OCI-LY1 (cell line): ENCODE measurements at regions not wholly inside any gene's neighbourhood (a gene's known extent, or its start where the extent isn't known, plus 50 kb on each side); places are given as distances from the start of the nearest gene placed in this dataset.

Experiments used
- H2AFZ ChIP-seq: fragments of 200-600 bp; sonication (generic), shearing (Covaris generic); 2 replicates; pipeline ENCODE4 v1.6.0; 2014; ENCODE audit warnings: antibody characterized with exemption, mild to moderate bottlenecking, low read length
- H3F3A ChIP-seq: fragments of 200-600 bp; sonication (generic), shearing (Covaris generic); 2 replicates; pipeline ENCODE4 v1.6.0; 2014; ENCODE audit warnings: mild to moderate bottlenecking, antibody characterized with exemption, low read length, moderate library complexity; ENCODE audit not compliant: insufficient read depth
- H3K27ac ChIP-seq: fragments of 200-600 bp; sonication (generic); 2 replicates; pipeline ENCODE4 v1.5.1; 2014; ENCODE audit warnings: low read length, mixed run types, mild to moderate bottlenecking, low read depth; ENCODE audit not compliant: poor library complexity, severe bottlenecking
- H3K27me3 ChIP-seq: fragments of 200-600 bp; sonication (generic); 2 replicates; pipeline ENCODE4 v1.6.0; 2014; ENCODE audit warnings: antibody characterized with exemption, mild to moderate bottlenecking, low read length, moderate library complexity; ENCODE audit not compliant: insufficient read depth
- H3K36me3 ChIP-seq: fragments of 200-600 bp; sonication (generic); 2 replicates; pipeline ENCODE4 v1.6.1; 2014; ENCODE audit warnings: mild to moderate bottlenecking, antibody characterized with exemption, low read length, moderate library complexity, mixed read lengths; ENCODE audit not compliant: insufficient read depth
- H3K4me1 ChIP-seq: fragments of 200-600 bp; sonication (generic); 2 replicates; pipeline ENCODE4 v1.5.1; 2014; ENCODE audit warnings: mild to moderate bottlenecking, low read length, moderate library complexity; ENCODE audit not compliant: insufficient read depth, severe bottlenecking
- H3K4me2 ChIP-seq: fragments of 200-600 bp; sonication (generic), shearing (Covaris generic); 2 replicates; pipeline ENCODE4 v1.6.1; 2014; ENCODE audit warnings: low read length
- H3K4me3 ChIP-seq: fragments of 200-600 bp; sonication (generic); 2 replicates; pipeline ENCODE4 v1.5.1; 2014; ENCODE audit warnings: low read length, low read depth, mild to moderate bottlenecking, mixed read lengths; ENCODE audit not compliant: poor library complexity, severe bottlenecking
- H3K79me2 ChIP-seq: fragments of 200-600 bp; shearing (Covaris generic); 2 replicates; pipeline ENCODE4 v1.6.1; 2016; ENCODE audit warnings: mixed run types, low read length, mixed read lengths; ENCODE audit not compliant: insufficient read depth
- H3K9ac ChIP-seq: fragments of 200-600 bp; sonication (generic), shearing (Covaris generic); 2 replicates; pipeline ENCODE4 v1.6.1; 2014; ENCODE audit warnings: mild to moderate bottlenecking, low read length, mixed read lengths
- H3K9me2 ChIP-seq: fragments of 200-600 bp; sonication (generic), shearing (Covaris generic); 2 replicates; pipeline ENCODE4 v1.6.1; 2014; ENCODE audit warnings: low read depth, mild to moderate bottlenecking, low read length, mixed read lengths
- H3K9me3 ChIP-seq: fragments of 200-600 bp; shearing (Covaris generic); 2 replicates; pipeline ENCODE4 v1.6.1; 2014; ENCODE audit warnings: low read length, mixed read lengths
- H4K20me1 ChIP-seq: fragments of 200-600 bp; sonication (generic), shearing (Covaris generic); 2 replicates; pipeline ENCODE4 v1.6.0; 2016; ENCODE audit warnings: mild to moderate bottlenecking, low read length; ENCODE audit not compliant: insufficient read depth
- CTCF ChIP-seq: fragments of 200-600 bp; sonication (generic), shearing (Covaris generic); IDR thresholded peaks from 2 replicates; pipeline ENCODE4 v1.5.1; 2017; ENCODE audit warnings: mild to moderate bottlenecking, antibody characterized with exemption, low read length, moderate library complexity, mixed read lengths
- EZH2 ChIP-seq: fragments of 200-600 bp; sonication (generic), shearing (Covaris generic); IDR thresholded peaks from 2 replicates; pipeline ENCODE4 v1.8.0; 2017; ENCODE audit warnings: borderline replicate concordance, mixed run types, mild to moderate bottlenecking, antibody characterized with exemption, low read length, moderate library complexity, mixed read lengths

DNA sequence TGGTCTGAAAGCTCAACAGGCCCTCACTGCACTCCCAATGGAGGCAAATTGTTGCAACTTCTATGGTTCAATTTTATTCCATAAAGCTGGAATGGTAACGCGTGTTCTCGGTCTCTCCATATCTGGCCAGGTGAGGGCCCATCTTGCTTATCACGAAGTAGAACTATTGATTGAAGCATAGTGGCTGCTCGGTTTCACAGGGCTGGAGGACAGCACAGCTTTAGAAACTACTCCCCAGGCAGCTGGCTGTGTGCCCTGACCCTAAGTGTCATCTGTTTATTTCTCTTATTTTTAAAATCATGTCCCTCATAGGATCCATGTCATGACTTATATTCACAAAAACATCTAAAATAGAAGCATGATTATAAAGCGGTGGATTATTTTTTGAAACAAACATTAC lies 223.4 kb downstream of the NPR3 start:
- no peaks in the 10 kb centered on the region for H3K4me1 ChIP-seq
- no peak for TF ChIP-seq CTCF
- TF ChIP-seq EZH2, result no peak
- no peak overlapping the region for H2AFZ ChIP-seq
- H3K79me2 ChIP-seq, result no peaks in the 10 kb centered on the region
- no peak overlapping the region for H3K27ac ChIP-seq
- no peaks in the 10 kb centered on the region for H3K9me3 ChIP-seq
- H4K20me1 ChIP-seq, result no peaks in the 10 kb centered on the region
- H3K4me3 ChIP-seq, result no peak overlapping the region
- no peak overlapping the region for H3K9ac ChIP-seq
- no peaks in the 10 kb centered on the region for H3K36me3 ChIP-seq
- no peaks in the 10 kb centered on the region for H3K9me2 ChIP-seq
- H3F3A ChIP-seq, result no peaks in the 10 kb centered on the region
- H3K27me3 ChIP-seq, result no peaks in the 10 kb centered on the region
- no peak overlapping the region for H3K4me2 ChIP-seq

- H2AFZ ChIP-seq, result no peak overlapping the region
These were observed 224.2 kb downstream of the NPR3 start for GRCh38 chr5:32935283-32935682.

GRCh38 chr5:32936329-32936728 lies 225.2 kb downstream of the NPR3 start:
- Histone ChIP-seq H3K9me2 (no peaks in the 10 kb centered on the region), H4K20me1 (no peaks in the 10 kb centered on the region), H3K4me2 (no peak overlapping the region), H3K27ac (no peak overlapping the region), H3K36me3 (no peaks in the 10 kb centered on the region), H3K27me3 (no peaks in the 10 kb centered on the region), H3K9me3 (no peaks in the 10 kb centered on the region), H3F3A (no peaks in the 10 kb centered on the region), H3K9ac (no peak overlapping the region), H3K4me1 (no peaks in the 10 kb centered on the region), H2AFZ (no peak overlapping the region), H3K4me3 (no peak overlapping the region), H3K79me2 (no peaks in the 10 kb centered on the region)
- TF ChIP-seq EZH2 (no peak), CTCF (no peak)

More at GRCh38 chr5:32935283-32935682, 224.2 kb downstream of the NPR3 start:
- Histone ChIP-seq H3K9ac (no peak overlapping the region), H3F3A (no peaks in the 10 kb centered on the region), H3K9me2 (no peaks in the 10 kb centered on the region), H3K79me2 (no peaks in the 10 kb centered on the region), H3K4me3 (no peak overlapping the region), H3K36me3 (no peaks in the 10 kb centered on the region), H3K9me3 (no peaks in the 10 kb centered on the region), H4K20me1 (no peaks in the 10 kb centered on the region), H3K4me2 (no peak overlapping the region), H3K4me1 (no peaks in the 10 kb centered on the region), H3K27me3 (no peaks in the 10 kb centered on the region), H3K27ac (no peak overlapping the region)
- TF ChIP-seq CTCF (no peak), EZH2 (no peak)
